ENCODE measurements at regions not wholly inside any gene's neighbourhood (a gene's known extent, or its start where the extent isn't known, plus 50 kb on each side); places are given as distances from the start of the nearest gene placed in this dataset.
"Not testable (repeated sequence)": the region's sequence is repeated elsewhere in the genome, so short reads cannot be mapped to it uniquely, and the experiment has no call there.

GRCh38 chr7:28900311-28900710 lies 57.8 kb downstream of the TRIL start:
- no peak for ATAC-seq

- no peak for ATAC-seq
Observed at GRCh38 chr7:28893888-28894287, 64.2 kb downstream of the TRIL start.

- not testable (repeated sequence) for ATAC-seq
Observed at GRCh38 chr7:28891876-28892234, 66.3 kb downstream of the TRIL start.

GRCh38 chr7:28891192-28891875 lies 66.8 kb downstream of the TRIL start:
- no peak for ATAC-seq

GRCh38 chr7:28890137-28890536 lies 68.0 kb downstream of the TRIL start:
- ATAC-seq, result peak; percentile 55

- no peak for ATAC-seq
Observed at GRCh38 chr7:28889290-28889689, 68.8 kb downstream of the TRIL start.

- ATAC-seq, result no peak
Observed at GRCh38 chr7:28885771-28886170, 72.4 kb downstream of the TRIL start.

- no peak for ATAC-seq
Observed at GRCh38 chr7:28882869-28883470, 75.2 kb downstream of the TRIL start.

GRCh38 chr7:28879105-28879504 lies 79.0 kb downstream of the TRIL start:
- no peak for ATAC-seq

GRCh38 chr7:28878481-28878880 lies 79.6 kb downstream of the TRIL start:
- no peak for ATAC-seq
